ENCODE measurements at regions not wholly inside any gene's neighbourhood (a gene's known extent, or its start where the extent isn't known, plus 50 kb on each side); places are given as distances from the start of the nearest gene placed in this dataset.
"Not testable (repeated sequence)": the region's sequence is repeated elsewhere in the genome, so short reads cannot be mapped to it uniquely, and the experiment has no call there.

DNA sequence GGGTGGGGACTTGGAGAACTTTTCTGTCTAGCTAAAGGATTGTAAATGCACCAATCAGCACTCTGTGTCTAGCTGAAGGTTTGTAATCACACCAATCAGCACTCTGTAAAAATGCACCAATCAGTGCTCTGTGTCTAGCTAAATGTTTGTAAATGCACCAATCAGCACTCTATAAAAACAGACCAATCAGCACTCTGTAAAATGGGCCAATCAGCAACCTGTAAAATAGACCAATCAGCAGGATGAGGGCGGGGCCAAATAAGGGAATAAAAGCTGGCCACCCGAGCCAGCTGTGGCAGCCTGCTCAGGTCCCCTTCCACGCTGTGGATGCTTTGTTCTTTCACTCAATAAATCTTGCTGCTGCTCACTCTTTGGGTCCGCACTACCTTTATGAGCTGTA lies 69.5 kb upstream of the SLC25A36 start:
- not testable (repeated sequence) for DNase-seq

DNA sequence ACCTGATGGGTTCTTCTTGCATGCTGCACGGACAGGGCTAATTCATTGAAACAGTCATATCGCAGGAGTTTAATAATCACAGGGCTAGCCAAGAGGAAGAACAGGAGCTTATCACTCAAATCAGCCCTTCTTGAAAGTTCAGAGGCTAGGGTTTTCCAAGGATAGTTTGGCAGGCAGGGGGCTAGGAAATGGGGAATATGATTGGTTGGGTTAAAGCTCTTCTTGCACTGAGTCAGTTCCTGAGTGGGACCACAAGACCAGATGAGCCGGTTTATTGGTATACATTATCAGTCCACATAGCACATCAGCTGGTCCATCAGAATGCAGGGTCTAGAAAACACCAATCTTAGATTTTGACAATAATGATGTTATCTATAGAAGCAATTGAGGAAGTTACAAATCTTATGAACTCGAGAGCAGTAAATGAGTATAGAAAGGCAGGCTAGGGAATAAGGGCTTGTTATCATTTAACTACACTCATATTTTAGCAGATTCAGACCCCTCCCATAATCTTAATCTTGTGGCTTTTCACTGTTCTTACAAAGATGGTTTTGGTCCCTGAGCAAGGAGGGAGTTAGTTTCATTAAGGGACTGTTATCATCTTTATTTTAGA lies 58.1 kb upstream of the SLC25A36 start:
- no peak for DNase-seq

DNA sequence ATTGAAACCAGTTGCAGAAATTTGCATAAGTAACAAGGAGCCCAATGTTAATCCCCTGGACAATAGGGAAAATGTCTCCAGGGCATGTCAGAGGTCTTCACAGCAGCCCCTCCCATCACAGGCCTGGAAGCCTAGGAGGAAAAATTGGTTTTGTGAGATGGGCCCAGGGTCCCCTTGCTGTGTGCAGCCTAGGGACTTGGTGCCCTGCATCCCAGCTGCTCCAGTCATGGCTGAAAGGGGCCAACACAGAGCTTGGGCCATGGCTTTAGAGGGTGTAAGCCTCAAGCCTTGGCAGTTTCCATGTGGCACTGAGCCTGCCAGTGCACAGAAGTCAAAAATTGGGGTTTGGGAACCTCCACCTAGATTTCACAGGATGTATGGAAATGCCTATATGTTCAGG lies 55.9 kb upstream of the SLC25A36 start:
- DNase-seq, result not testable (repeated sequence)

Measured in activated T-cell treated with anti-CD3 and anti-CD28 coated beads for 4 hours (primary cell).